ENCODE measurements at regions not wholly inside any gene's neighbourhood (a gene's known extent, or its start where the extent isn't known, plus 50 kb on each side); places are given as distances from the start of the nearest gene placed in this dataset.

DNA sequence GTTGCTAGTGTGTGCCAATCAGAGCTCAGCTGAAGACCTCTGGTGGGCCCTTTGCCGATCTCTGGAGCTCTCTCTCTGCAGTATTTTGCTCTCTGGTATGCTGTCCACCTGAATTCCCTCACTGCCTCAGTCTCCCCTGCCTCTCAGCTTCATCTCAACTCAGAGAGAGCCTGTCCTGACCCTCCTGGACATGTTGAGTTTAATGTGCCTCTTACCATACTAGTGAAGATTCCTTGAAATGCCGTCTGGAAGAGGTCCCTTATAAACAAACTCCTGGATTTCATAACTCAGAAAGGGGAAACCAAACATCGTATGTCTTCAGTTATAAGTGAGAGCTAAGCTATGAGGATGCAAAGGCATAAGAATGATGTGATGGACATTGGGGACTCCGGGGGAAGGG, 231.1 kb upstream of the ZNF217 start:
- TF ChIP-seq, protein P1, sequence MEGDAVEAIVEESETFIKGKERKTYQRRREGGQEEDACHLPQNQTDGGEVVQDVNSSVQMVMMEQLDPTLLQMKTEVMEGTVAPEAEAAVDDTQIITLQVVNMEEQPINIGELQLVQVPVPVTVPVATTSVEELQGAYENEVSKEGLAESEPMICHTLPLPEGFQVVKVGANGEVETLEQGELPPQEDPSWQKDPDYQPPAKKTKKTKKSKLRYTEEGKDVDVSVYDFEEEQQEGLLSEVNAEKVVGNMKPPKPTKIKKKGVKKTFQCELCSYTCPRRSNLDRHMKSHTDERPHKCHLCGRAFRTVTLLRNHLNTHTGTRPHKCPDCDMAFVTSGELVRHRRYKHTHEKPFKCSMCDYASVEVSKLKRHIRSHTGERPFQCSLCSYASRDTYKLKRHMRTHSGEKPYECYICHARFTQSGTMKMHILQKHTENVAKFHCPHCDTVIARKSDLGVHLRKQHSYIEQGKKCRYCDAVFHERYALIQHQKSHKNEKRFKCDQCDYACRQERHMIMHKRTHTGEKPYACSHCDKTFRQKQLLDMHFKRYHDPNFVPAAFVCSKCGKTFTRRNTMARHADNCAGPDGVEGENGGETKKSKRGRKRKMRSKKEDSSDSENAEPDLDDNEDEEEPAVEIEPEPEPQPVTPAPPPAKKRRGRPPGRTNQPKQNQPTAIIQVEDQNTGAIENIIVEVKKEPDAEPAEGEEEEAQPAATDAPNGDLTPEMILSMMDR (IDR thresholded peaks at IDR 0.05), result no peak
- TF ChIP-seq EZH2 (IDR thresholded peaks at IDR 0.05) (no peak), EZH2phosphoT487 (IDR thresholded peaks at IDR 0.05) (no peak)

Data from neural progenitor cell (in vitro differentiated cells).